MM.1S (cell line): ENCODE measurements at regions not wholly inside any gene's neighbourhood (a gene's known extent, or its start where the extent isn't known, plus 50 kb on each side); places are given as distances from the start of the nearest gene placed in this dataset.

ENCODE experiments used
- DNase-seq: peaks from one replicate; pipeline ENCODE4 v3.0.0-alpha.2; 2015
- H2AFZ ChIP-seq: fragments of 300-600 bp; sonication (generic); 2 replicates; pipeline ENCODE4 v1.6.0; 2016; ENCODE audit warnings: antibody characterized with exemption, low read length
- H3F3A ChIP-seq: fragments of 300-600 bp; sonication (generic); 2 replicates; pipeline ENCODE4 v1.6.1; 2016; ENCODE audit warnings: mild to moderate bottlenecking, antibody characterized with exemption, low read length, moderate library complexity, mixed read lengths; ENCODE audit not compliant: insufficient read depth
- H3K27ac ChIP-seq: fragments of 300-600 bp; sonication (generic); 2 replicates; pipeline ENCODE4 v1.5.1; 2016; ENCODE audit warnings: mild to moderate bottlenecking, low read length
- H3K27me3 ChIP-seq: fragments of 300-600 bp; sonication (generic); replicated peaks from 2 replicates; pipeline ENCODE4 v1.6.0; 2016; ENCODE audit warnings: low read length; ENCODE audit not compliant: insufficient read depth
- H3K36me3 ChIP-seq: fragments of 300-600 bp; sonication (generic); replicated peaks from 2 replicates; pipeline ENCODE4 v1.6.1; 2016; ENCODE audit warnings: mild to moderate bottlenecking, low read length, mixed read lengths; ENCODE audit not compliant: insufficient read depth
- H3K4me1 ChIP-seq: fragments of 300-600 bp; sonication (generic); 2 replicates; pipeline ENCODE4 v1.6.1; 2016; ENCODE audit warnings: low read length, mixed read lengths
- H3K4me2 ChIP-seq: fragments of 300-600 bp; sonication (generic); 2 replicates; pipeline ENCODE4 v1.6.0; 2016; ENCODE audit warnings: low read depth, low read length
- H3K4me3 ChIP-seq: fragments of 300-600 bp; sonication (generic); 2 replicates; pipeline ENCODE4 v1.5.1; 2016; ENCODE audit warnings: low read length, mixed read lengths
- H3K79me2 ChIP-seq: fragments of 300-600 bp; sonication (generic); 2 replicates; pipeline ENCODE4 v1.6.1; 2016; ENCODE audit warnings: mixed run types, low read length, mixed read lengths
- H3K9ac ChIP-seq: fragments of 300-600 bp; sonication (generic); 2 replicates; pipeline ENCODE4 v1.6.1; 2016; ENCODE audit warnings: low read length, mixed read lengths
- H3K9me2 ChIP-seq: fragments of 300-600 bp; sonication (generic); replicated peaks from 2 replicates; pipeline ENCODE4 v1.6.1; 2016; ENCODE audit warnings: mild to moderate bottlenecking, low read length, mixed read lengths; ENCODE audit not compliant: insufficient read depth
- H3K9me3 ChIP-seq: fragments of 300-600 bp; sonication (generic); replicated peaks from 2 replicates; pipeline ENCODE4 v1.6.1; 2016; ENCODE audit warnings: mild to moderate bottlenecking, low read length, mixed read lengths; ENCODE audit not compliant: insufficient read depth
- H4K20me1 ChIP-seq: fragments of 300-600 bp; sonication (generic); 2 replicates; pipeline ENCODE4 v1.6.1; 2016; ENCODE audit warnings: mild to moderate bottlenecking, low read length, moderate library complexity, mixed read lengths; ENCODE audit not compliant: insufficient read depth
- CTCF ChIP-seq: fragments of 300-600 bp; sonication (generic); IDR thresholded peaks from 2 replicates; pipeline ENCODE4 v1.5.1; 2016; ENCODE audit warnings: antibody characterized with exemption, low read length, mixed read lengths
- EZH2 ChIP-seq: fragments of 300-600 bp; sonication (generic); optimal IDR thresholded peaks from 2 replicates; pipeline ENCODE3; 2017; ENCODE audit warnings: low read depth, mild to moderate bottlenecking, antibody characterized with exemption, low read length, mixed read lengths
- EZH2phosphoT487 ChIP-seq: fragments of 300-600 bp; sonication (generic); IDR thresholded peaks from 2 replicates; pipeline ENCODE4 v1.6.1; 2018; ENCODE audit warnings: antibody characterized with exemption, low read length

- TF ChIP-seq EZH2 (no peak), EZH2phosphoT487 (no peak), CTCF (no peak)
- no peak overlapping the region for H3K27ac ChIP-seq
- no peak overlapping the region for H2AFZ ChIP-seq
- no peaks in the 10 kb centered on the region for H3K9me3 ChIP-seq
- H3K4me3 ChIP-seq = no peak overlapping the region
- peaks cover 15% of the 10 kb centered on the region for H3K4me1 ChIP-seq
- H4K20me1 ChIP-seq = no peaks in the 10 kb centered on the region
- no peaks in the 10 kb centered on the region for H3K9me2 ChIP-seq
- H3K36me3 ChIP-seq = no peaks in the 10 kb centered on the region
- no peak overlapping the region for H3K9ac ChIP-seq
- DNase-seq = no peak
- no peaks in the 10 kb centered on the region for H3K27me3 ChIP-seq
- H3K4me2 ChIP-seq = no peak overlapping the region
- no peaks in the 10 kb centered on the region for H3K79me2 ChIP-seq
- no peaks in the 10 kb centered on the region for H3F3A ChIP-seq
Observed at GRCh38 chr2:133802409-133803039, 234.3 kb upstream of the NCKAP5 start.

GRCh38 chr2:133806564-133806963 lies 238.3 kb upstream of the NCKAP5 start:
- Histone ChIP-seq H3K27me3 (no peaks in the 10 kb centered on the region), H2AFZ (no peak overlapping the region), H3K9me3 (no peaks in the 10 kb centered on the region), H3K27ac (no peak overlapping the region), H3K79me2 (no peaks in the 10 kb centered on the region), H3K9me2 (no peaks in the 10 kb centered on the region), H3K9ac (no peak overlapping the region), H3K4me1 (peaks cover 22% of the 10 kb centered on the region), H3F3A (peaks cover 6% of the 10 kb centered on the region; the same call in 1 of the 2 replicates), H3K36me3 (no peaks in the 10 kb centered on the region), H4K20me1 (no peaks in the 10 kb centered on the region), H3K4me2 (no peak overlapping the region), H3K4me3 (no peak overlapping the region)
- DNase-seq = no peak
- no peak for TF ChIP-seq EZH2phosphoT487
- no peak for TF ChIP-seq CTCF
- no peak for TF ChIP-seq EZH2

- H3K27me3 ChIP-seq = no peaks in the 10 kb centered on the region
- H3K79me2 ChIP-seq = no peaks in the 10 kb centered on the region
- no peaks in the 10 kb centered on the region for H3K9me2 ChIP-seq
- no peak overlapping the region for H2AFZ ChIP-seq
- no peaks in the 10 kb centered on the region for H3K36me3 ChIP-seq
- H3K4me2 ChIP-seq = no peak overlapping the region
- H4K20me1 ChIP-seq = no peaks in the 10 kb centered on the region
- no peaks in the 10 kb centered on the region for H3K9me3 ChIP-seq
- peaks cover 15% of the 10 kb centered on the region for H3F3A ChIP-seq
- no peak for TF ChIP-seq EZH2phosphoT487
- no peak for TF ChIP-seq EZH2
- no peak for TF ChIP-seq CTCF
- peaks cover 22% of the 10 kb centered on the region for H3K4me1 ChIP-seq
- no peak for DNase-seq
- H3K9ac ChIP-seq = no peak overlapping the region
- H3K4me3 ChIP-seq = no peak overlapping the region
- H3K27ac ChIP-seq = no peak overlapping the region
Observed at GRCh38 chr2:133809485-133809884, 241.2 kb upstream of the NCKAP5 start.
